ENCODE measurements at regions not wholly inside any gene's neighbourhood (a gene's known extent, or its start where the extent isn't known, plus 50 kb on each side); places are given as distances from the start of the nearest gene placed in this dataset.

DNA sequence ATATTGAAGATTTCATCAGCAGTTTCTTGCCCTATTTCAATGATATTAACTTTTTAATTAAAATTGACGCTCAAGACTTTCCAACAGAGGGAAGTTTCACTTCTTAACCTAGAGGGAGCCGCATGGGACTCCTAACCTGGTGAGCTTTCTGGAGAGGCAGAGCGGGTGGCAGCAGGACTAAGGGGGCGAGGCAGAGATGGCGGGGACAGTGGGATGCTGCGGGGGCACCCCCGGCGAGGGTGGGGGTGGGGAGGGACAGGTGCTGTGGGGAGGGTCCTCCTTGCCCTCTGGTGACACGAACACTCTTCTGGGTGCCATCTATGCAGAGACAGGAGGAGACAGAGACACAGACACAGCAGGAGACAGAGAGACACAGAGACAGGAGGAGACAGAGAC lies 104.4 kb downstream of the ADRA2C start:
- intact Hi-C loops (cut with DNase I; ENCODE audit: low total_unique reads), result no loop called here
- no peak for DNase-seq
- Histone ChIP-seq H3K27ac (no peak overlapping the region), H3K36me3 (ENCODE audit: low read depth, missing control alignments) (no peaks in the 10 kb centered on the region), H3K4me3 (no peak overlapping the region), H3K27me3 (no peaks in the 10 kb centered on the region), H3K4me1 (no peaks in the 10 kb centered on the region), H3K9me3 (no peaks in the 10 kb centered on the region)
- WGBS, 2 donors, result 68 to 90% methylated on average over 9 of the region's 9 CpGs
- TF ChIP-seq POLR2A (IDR thresholded peaks at IDR 0.05) (no peak), CTCF (IDR thresholded peaks at IDR 0.05) (no peak)

GRCh38 chr4:3871181-3871852 lies 105.1 kb downstream of the ADRA2C start:
- Histone ChIP-seq H3K4me1 (no peaks in the 10 kb centered on the region), H3K36me3 (ENCODE audit: low read depth, missing control alignments) (no peaks in the 10 kb centered on the region), H3K4me3 (peak overlapping the region; percentile 9 to 36), H3K27ac (no peak overlapping the region), H3K27me3 (no peaks in the 10 kb centered on the region), H3K9me3 (no peaks in the 10 kb centered on the region)
- peak; percentile 41 for DNase-seq
- intact Hi-C loops (cut with DNase I; ENCODE audit: low total_unique reads), result no loop called here
- TF ChIP-seq CTCF (IDR thresholded peaks at IDR 0.05) (no peak), POLR2A (IDR thresholded peaks at IDR 0.05) (no peak)
- 4 to 14% methylated on average over 13 to 47 of the region's 53 CpGs for WGBS, 2 donors

DNA sequence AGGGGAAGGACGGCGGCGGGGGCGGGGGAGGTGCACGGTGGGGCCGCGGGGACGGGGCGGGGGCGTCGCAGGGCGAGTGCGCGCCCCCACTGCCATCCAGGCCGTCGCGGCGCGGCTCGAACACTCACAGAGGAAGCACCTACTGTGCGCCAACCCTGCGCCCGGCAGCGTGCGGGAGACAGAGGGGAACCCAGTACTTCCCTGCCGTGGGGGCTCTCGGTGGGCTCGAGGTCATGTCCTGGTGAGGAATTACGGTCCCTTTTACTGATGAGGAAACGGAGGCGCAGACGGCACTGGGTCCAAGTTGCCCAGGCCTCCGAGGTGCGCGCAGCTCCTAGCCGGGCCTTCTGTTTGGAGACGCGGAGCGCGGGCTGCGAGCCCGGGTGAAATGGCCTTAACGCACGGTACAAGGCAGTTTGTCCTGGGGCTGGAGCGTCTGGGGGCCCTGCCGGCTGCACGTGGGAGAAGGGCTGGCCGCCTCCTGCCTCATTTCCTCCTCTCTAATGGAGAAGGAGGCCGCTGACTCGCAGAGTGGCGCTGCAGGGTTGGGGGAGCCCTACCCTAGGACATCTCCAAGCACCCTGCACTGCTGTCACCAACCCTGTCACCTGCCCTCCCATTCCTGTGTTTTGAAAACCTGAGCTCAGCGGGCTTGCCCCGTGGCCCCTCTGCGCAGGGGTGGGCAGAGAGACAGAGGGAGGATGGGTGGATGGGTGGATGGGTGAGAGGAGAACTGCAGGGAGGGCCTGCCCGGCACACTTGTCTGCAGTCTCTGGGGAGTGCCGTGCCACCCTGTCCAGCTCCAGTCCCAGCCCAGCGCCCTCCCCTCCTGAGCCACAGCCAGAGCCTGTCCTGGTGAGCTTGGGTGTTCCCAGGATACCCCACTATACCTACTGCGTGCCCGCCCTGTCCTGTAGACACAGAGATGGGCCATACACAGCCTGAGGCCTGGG lies 106.0 kb downstream of the ADRA2C start:
- Histone ChIP-seq H3K4me1 (no peaks in the 10 kb centered on the region), H3K36me3 (ENCODE audit: low read depth, missing control alignments) (no peaks in the 10 kb centered on the region), H3K27ac (no peak overlapping the region), H3K9me3 (no peaks in the 10 kb centered on the region), H3K27me3 (no peaks in the 10 kb centered on the region), H3K4me3 (peak overlapping the region; percentile 9 to 36)
- DNase-seq, result no peak
- no peak for TF ChIP-seq POLR2A (IDR thresholded peaks at IDR 0.05)
- TF ChIP-seq CTCF (IDR thresholded peaks at IDR 0.05), result no peak
- WGBS, 2 donors, result 10 to 14% methylated on average over 30 to 54 of the region's 59 CpGs
- intact Hi-C loops (cut with DNase I; ENCODE audit: low total_unique reads), result no loop called here

- no peak for DNase-seq
- Histone ChIP-seq H3K36me3 (ENCODE audit: low read depth, missing control alignments) (no peaks in the 10 kb centered on the region), H3K4me3 (peak overlapping the region in 1 of 2 donors; percentile 36), H3K9me3 (no peaks in the 10 kb centered on the region), H3K27ac (no peak overlapping the region), H3K4me1 (no peaks in the 10 kb centered on the region), H3K27me3 (no peaks in the 10 kb centered on the region)
- intact Hi-C loops (cut with DNase I; ENCODE audit: low total_unique reads), result no loop called here
- no peak for TF ChIP-seq POLR2A (IDR thresholded peaks at IDR 0.05)
- TF ChIP-seq CTCF (IDR thresholded peaks at IDR 0.05), result no peak
- 45 to 56% methylated on average over 17 of the region's 17 CpGs for WGBS, 2 donors
These were observed 106.7 kb downstream of the ADRA2C start for GRCh38 chr4:3872834-3873313.
